Activated CD8-positive, alpha-beta memory T cell treated with anti-CD3 and anti-CD28 coated beads, Interleukin-2, amount 50 U/mL, for 24 hours (primary cell): ENCODE measurements at regions not wholly inside any gene's neighbourhood (a gene's known extent, or its start where the extent isn't known, plus 50 kb on each side); places are given as distances from the start of the nearest gene placed in this dataset.
"Not testable (repeated sequence)": the region's sequence is repeated elsewhere in the genome, so short reads cannot be mapped to it uniquely, and the experiment has no call there.

Experiments used
- DNase-seq: peaks from one replicate; pipeline ENCODE4 v3.0.0-alpha.2; 2020; ENCODE audit errors: extremely low read depth

DNA sequence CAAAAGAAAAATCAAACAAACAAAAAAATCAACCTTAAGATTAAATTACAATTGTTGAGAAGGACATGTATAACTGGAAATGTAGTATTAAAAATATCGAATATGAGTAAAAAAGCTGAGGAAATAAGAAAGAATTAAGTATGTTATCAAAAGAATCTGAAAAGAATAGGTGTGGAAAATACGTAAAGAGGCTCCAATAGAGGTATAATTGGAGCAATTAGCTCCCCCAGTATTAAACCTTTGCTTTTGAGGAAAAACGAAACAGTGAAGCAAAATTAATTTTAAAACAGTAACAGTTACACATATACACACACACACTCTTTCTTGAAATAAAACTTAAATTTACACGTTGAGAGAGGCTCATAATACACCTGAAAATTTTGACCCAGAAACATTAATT lies 578.7 kb upstream of the ADAMTS16 start:
- no peak for DNase-seq

DNA sequence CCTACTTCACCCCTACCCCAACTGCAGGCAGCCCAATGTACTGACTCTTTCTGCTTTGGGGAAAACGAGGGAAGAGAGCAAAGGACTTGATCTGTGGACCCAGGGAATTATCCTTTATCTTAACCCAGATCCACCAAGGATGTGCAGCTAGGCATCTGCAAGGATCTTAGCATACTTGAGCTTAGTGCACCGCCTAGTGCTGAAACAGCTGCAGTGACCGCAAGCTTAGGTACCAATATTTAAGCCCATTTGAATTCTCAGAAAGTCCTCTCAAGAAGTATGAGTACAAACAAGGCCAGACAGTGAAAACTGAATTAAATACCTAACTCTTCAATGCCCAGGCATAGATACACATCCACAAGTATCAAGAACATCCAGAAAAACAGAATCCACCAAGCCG lies 576.7 kb upstream of the ADAMTS16 start:
- DNase-seq, result no peak

DNA sequence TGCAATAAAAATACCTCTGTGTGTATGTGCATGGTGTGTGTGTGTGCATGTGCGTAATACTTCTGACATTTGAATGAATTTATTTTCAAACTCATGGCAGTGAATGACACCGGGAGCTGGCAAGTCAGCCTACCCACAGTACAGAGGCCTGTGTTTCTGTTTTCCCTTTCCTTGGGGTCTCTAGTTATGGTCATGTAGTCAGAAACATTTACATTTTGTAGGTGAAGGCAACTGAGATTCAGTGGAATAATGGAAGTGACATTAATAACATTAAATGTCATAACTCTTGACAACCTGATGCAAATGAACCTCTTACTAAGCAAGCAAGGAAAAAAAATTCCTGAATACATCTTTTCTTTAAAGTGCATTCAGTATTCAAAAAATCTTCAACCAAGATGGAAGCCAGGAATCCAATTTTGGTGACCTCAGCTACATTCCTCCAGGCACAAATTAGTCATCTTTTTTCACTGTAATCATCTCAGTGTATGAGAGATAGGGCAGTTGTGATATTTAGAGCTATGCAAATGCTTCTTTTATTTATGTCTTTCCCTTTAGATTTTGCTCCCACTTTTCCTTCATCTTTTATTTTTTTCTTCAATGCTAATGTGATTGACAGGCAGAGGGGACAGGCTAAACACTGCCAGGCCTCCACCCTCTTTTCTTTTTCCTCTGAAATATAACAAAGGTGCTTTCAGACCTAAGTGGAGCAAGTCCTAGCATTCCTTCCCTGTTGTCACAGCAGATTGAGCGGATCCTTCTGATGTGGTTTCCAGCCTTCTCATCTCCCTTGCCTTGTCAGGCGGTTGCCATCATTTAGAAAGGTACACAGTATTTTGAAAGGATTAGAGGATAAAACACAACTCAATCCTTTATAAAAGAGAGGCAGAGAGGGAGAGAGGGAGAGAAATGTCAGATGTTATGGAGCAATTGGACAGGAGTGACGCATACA lies 569.8 kb upstream of the ADAMTS16 start:
- no peak for DNase-seq

DNA sequence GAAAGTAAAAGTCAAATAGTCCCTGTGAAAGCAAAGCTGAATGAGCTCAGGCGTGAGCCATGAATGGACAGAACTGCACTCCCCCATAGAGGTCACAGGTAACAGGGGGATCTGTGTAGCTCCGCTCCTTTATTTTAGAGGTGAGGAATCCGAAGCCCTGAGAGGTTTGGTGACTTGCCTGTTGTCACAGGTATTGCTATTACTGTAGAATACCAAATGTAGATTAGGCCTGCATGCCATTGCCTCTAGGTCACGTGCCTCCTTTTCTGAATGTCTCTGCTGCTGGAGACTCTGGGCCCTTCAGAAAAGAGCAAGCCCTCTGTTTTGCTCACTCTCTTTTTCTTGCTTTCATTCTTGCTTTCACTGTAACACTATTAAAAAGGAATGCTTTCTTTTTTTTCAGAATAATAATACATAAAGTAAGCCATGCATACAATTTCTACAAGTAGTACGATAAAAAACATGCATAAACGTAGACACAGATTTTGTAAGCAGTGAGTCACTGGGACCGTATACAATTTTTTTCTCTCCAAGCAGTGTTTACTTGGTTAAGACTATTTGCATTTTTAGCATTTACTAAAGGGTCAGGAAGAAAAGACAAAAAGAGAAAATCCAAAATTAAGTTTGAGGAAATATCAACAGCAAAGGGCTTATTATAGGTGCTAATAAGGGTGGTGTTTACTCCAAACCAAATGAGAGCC lies 568.7 kb upstream of the ADAMTS16 start:
- DNase-seq, result no peak

DNA sequence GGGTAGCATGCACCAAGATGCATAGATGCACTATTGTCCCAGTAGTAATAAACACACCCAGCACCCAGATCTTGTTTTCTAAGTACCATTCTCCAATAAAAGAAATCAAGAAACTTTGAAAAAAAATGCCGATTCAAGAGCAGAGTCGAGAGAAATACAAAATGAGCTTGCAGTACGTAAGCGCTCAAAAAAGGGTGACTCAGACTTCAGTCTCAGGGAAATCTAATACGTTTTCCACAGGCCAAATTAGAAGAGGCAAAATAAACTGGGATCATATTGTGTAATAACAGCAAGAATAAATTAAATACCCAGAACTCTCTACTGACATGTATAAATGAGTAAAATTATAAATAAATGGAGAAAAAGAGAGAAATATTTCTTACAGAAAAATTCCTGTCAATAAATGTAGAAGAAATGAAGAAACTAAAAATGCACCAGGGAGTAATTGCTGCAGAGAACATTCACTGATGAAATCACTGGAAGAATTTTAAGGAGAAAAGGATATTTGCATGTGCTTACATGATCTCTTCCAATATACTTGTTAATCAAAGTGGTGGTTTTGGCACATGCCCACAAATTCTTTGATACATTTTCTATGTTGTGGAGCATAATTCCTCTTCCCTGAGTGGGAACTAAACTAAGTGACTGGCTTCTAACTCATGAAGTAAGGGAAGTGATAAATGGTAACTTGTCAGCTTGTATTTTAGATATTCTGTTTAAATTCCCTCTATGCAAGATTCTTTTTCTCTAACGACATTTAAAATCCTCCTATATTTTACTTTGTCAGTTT lies 567.6 kb upstream of the ADAMTS16 start:
- DNase-seq, result no peak

DNA sequence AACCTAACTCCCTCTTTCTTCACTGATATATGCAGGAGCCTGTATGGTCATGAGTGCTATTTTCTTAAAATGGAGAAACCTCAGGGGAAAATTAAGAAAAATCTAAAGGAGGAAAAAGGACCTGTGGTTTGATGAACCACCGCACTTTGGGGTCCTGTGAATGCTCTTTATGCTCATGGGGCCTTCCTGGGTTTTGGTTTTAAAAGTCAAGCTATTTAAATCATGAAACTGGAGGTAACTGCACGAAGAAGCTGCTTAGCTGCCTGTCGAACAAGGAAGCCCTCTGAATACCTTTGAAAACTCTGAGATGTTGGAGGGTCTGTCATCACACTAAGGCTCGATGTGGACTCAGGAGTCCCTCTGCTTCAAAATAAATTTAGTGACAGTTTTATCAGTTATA lies 564.5 kb upstream of the ADAMTS16 start:
- no peak for DNase-seq

DNA sequence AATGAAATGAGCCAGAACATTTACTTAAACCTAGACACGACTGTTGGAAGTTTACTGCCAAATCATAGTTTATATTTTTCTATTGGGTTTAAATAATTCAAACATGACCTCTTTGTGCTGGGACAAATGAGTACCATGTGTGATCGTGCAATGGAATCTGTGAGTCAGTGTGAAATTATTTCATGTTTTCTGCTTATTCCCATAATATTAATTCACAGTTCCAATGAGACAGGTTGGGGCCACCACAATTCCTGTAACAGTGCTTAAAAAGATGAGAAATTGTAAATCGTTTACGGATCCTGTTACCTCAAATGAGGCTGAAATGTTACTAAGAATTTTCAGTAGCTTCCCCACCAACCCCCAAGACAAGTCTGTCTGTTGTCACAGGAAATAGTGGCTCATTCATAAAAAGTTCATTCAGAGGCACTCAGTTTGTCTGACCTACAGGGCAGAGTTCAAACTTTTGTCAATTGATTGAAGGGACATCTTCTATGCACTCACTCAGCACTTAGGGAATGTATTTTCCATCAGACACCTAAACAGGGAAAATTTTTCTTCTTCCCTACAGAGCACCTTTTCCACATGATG lies 563.9 kb upstream of the ADAMTS16 start:
- no peak for DNase-seq

DNA sequence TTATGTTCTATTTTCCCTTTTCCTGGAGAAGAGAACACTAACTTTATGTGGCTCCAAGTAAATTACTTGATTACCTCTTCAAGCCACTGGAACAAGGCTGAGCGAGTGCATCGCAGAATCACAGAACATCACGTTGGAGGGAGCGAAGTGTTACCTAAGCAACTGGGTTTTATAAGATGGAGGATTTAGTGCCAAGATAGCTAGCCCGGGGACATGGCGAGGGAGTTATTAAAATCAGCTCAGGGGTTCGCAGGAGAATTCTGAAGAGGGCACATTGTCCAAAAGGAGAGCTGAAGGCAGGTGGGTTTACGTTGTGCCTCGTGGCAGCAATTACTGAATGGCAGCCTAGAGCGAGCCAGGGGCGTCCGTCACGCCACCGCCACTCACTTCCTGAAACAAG lies 563.2 kb upstream of the ADAMTS16 start:
- no peak for DNase-seq

DNA sequence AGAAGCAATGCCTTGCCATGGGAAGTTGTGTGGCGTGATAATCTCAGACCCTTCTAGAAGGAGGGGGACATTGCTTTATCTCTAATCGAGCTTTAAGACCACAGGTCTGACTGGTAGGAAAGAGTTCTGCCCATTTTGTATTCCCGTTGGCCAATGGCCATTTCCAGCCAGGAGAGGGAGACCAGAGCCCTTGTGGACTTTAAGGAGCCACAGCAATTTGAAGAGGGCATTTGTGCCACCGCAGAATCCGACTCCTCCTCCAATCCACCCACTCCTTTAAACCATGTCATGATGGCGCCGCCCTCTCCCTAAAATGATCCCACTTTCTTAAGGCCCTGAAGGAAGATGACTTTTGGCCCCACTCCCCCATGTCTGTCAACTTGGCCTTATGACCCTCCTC lies 560.5 kb upstream of the ADAMTS16 start:
- no peak for DNase-seq

DNA sequence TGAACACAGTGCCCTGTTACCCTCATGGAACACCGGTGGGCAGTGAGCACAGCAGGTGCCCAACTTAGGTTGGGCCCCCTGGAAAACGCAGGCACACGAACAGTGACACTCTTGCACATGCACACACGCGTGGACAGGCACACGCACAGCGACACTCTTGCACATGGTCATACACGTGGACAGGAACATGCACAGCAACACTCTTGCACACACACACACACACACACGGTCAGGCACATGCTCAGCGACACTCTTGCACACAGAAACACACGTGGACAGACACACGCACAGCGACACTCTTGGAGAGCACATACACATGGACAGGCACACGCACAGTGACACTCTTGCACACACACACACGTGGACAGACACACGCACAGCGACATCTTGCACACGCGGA lies 559.4 kb upstream of the ADAMTS16 start:
- no peak for DNase-seq

DNA sequence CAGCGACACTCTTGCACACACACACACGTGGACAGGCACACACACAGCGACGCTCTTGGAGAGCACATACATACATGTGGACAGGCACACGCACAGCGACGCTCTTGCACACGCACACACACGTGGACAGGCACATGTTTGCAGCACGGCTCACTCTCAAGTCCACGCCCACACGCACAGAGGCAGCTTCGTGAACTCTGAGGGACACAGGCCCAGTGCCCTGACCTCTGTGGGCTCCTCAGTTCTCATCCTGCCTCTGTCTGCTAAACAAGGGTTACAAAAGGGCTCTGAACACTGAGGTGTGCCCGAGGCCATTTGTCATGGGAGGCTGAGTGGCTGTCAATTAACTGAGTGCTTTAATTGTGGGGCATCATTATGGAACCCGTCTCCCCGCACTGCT lies 558.8 kb upstream of the ADAMTS16 start:
- DNase-seq, result no peak

DNA sequence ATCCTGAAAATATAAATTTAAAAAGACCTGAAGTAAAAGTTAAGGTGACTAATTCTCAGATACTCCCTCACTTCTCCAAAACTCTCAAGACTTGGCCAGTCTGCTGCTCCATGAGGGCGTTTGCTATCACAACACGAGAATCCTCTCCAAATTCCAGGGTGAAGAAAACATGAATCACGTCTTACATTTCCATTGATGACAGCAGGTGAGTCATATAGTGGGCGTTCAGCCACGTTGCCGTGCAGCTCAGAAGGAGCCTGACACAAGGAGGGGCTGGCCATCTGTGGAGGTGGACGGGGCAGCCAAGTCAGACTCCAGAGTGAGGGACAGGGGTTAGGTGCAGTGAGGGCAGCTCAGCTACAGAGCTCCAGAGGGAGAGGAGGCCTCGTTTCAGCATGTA lies 555.1 kb upstream of the ADAMTS16 start:
- DNase-seq, result no peak

DNA sequence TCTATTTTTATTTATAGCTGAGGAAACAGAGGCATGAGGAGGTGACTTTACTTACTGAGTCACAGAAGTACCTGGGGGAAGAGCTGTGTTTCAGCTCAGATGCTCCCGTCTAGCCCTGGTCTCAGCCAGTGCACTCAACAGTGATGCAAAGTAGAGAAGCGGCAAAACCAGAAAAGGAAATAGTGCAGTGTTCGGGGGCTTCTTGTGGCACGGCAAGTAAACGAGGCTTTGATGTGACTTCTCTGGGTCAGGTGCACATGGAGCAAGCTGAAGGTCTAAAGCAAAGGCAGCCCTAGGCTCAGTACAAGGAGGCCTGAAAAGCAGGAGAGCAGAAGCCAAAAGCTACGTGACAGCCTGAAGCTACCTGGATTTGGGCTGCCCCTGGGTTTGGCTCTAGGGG lies 526.7 kb upstream of the ADAMTS16 start:
- DNase-seq, result no peak

DNA sequence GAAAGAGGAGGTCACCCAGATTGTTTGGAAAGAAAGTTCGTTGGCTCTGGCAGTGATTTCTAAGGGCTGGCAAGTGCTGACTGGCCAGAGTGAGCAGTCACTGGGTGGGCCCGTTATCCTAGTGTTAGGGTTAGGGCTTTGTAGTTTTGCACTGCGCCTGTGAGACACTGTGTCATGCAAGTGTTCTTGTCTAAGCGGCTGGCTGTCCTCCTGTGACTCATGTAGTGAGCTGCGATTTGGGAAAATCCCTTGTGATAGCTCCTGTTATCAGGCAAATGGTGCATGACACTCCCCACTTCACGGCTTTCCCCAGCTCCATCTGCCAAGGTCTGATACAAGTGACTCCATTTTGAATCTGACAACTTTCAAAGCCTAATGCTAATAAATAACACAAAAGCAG lies 526.0 kb upstream of the ADAMTS16 start:
- DNase-seq, result no peak

DNA sequence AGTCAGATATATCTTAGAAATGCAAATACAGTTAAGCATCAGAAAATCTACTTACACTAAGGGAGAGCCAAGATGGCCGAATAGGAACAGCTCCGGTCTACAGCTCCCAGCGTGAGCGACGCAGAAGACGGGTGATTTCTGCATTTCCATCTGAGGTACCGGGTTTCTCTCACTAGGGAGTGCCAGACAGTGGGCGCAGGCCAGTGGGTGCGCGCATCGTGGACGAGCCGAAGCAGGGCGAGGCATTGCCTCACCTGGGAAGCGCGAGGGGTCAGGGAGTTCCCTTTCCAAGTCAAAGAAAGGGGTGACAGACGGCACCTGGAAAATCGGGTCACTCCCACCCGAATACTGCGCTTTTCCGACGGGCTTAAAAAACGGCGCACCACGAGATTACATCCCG lies 524.8 kb upstream of the ADAMTS16 start:
- not testable (repeated sequence) for DNase-seq

DNA sequence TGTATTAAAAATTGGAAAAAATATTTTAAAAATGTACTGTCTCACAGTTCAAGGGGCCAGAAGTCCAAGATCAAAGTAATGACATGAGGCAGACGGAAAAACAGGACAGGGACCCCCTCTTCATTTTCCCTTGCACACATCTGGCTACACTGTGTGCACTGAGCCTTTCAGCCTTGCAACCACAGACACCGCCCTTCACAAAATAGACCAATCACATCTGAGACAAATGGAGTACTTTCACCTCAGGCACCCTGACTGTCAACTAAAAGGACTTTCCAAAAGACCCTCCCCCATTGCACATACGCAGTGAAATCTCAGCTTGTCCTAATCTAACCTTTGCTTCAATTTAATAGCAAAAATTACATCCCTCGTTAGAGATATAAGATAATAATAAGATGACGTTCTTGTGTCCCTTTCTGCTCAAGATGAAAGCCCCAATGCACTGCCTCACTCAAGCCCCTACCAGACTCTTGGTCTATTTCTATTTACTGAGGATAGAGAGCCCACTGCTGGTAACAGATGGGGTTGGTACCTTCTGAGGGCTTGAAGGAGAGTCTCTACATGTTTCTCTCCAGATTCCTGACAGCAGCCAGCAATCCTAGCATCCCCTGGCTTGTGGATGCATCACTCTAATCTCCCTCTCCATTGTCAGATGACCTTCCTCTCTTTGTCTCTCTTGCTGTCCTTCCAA lies 514.8 kb upstream of the ADAMTS16 start:
- no peak for DNase-seq

DNA sequence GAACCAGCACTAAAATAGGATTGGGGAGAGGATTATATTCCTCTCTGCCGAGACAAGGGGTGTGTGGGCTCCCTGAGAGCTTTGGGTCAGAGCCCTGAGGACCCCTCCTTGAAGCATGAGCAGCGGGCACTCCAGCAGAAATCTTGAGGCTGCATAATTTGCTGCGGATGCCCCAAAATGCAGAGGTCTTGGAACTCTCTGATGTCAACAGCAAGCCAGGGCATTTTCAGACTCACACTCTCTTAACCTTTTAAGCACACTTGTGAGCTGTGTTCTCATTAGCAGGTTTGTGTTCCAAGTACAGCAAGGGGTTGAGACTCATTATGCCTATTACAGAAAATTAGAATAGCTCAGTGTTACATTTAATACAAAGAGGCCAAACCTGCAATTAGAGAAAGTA lies 513.0 kb upstream of the ADAMTS16 start:
- DNase-seq, result no peak

DNA sequence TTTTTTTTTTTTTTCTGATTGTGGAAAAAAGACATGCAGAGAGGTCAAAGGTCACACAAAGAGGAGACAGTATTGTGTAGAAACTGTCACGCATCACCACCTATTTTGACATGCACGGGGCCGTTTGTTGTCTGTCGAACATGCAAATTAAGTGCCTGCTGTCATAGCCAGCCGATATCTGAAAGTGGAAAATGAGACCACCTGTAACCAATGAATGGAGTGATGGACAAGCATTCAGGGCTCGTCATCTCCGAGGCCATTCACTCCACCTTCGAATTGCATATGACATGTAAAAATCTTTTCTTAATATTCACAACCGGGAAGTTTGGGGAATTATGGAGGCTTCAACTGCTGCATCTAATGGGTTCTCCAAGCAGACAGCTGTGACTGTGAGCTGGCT lies 512.2 kb upstream of the ADAMTS16 start:
- no peak for DNase-seq

DNA sequence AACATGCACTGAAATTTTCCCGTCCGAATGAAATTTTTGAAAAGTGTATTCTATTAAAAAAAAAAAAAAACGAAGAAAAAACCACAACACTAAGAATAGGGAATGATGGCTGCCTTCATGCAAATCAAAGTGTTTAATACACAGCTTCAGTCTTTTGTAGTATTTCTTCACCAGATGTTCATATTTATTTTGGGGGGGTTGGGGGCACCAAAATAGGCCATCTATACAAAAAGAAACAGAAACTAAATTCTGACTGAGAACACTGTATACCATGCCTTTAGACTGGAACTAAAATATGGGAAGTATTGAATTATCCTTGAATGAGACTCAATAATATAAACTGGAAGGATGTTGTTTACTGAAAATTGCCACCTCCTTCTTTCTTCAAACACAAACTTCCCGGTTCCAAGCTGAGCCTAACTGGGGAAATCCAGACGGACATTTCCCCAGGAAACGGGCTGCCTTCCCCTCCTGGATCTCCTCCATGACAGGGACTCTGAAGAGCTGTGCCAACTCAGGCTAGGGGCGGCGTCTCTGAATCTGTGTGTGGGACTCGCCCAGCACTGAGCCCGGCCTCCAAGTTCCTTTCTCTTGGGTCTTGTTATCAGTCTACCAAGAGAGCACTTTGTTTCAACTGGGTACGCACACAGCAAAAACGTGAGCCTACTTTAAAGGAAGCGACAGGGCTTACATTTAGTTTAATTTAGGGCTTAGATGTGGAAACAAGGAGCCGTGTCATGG lies 511.3 kb upstream of the ADAMTS16 start:
- DNase-seq, result no peak

DNA sequence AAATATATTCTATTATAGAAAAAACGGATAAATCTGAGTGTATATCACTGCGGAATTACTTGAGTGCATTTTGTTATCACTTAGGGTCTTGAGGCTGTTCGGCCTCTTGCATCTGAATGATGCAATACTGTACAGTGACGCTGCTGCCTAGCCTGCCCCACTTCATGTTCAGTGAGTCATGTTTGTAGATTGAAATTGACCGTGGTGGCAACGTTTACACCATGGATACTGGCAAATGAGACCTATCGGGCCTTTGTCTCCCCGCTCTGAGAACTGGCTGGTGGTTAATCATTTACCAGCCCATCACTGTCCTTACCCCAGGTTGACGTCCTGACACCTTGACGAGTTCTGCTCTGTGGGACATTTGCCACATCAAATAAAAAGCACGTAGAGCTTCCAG lies 510.1 kb upstream of the ADAMTS16 start:
- no peak for DNase-seq

DNA sequence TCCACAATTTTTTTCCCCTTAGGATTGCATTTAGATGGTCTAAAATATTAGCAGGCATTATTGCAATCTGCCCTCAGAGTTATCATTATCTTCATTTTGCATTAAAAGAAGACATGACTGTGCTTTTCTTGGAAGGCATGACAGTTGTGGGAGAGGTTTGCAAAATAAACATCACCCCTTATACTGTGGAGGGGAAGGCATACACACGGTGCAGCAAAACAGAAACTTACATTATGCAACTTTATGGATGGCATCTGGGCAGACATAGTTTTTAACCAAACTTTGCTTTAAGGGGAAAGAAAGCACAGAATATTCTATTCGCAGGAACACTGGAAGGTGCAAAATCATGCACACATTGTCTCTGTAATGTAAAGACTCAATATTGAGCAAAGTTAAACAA lies 505.8 kb upstream of the ADAMTS16 start:
- DNase-seq, result no peak
